ENCODE measurements at regions not wholly inside any gene's neighbourhood (a gene's known extent, or its start where the extent isn't known, plus 50 kb on each side); places are given as distances from the start of the nearest gene placed in this dataset.

DNA sequence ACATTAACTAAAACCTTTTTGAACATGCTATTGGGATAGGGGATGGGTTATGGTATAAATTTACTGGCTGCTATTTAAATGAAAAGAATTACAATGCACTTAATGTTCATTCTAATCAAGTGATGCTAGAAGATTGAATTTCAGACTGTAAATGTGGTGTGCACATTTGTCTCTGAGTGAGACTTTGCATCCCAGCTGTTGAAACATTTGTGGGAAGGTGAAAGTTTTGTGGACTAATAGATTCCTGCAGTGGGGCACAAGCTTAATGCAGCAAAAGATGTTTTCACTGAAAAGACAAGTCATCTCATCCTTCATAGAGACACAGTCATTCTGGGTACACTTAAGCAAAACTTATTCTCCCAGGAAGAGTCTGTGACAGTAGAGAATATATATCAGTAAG is 323.6 kb downstream of the NFIB start:
- Mint-ChIP-seq H3K9me3 (peaks cover 9% of the 10 kb centered on the region; the same call in 2 of the 3 replicates), H3K27me3 (ENCODE audit: insufficient read depth, low read depth, poor library complexity) (peaks cover 4% of the 10 kb centered on the region), H3K36me3 (ENCODE audit: low read depth) (peaks cover 8% of the 10 kb centered on the region; the same call in 1 of the 3 replicates), H3K4me1 (peaks cover 3% of the 10 kb centered on the region; the same call in 1 of the 3 replicates), H3K27ac (no peak overlapping the region), H3K4me3 (no peak overlapping the region)
- Histone ChIP-seq H3K4me3 (no peak overlapping the region), H3K36me3 (ENCODE audit: insufficient read depth) (no peaks in the 10 kb centered on the region), H4K20me1 (replicated peaks; ENCODE audit: insufficient read depth) (no peaks in the 10 kb centered on the region), H3K4me2 (no peak overlapping the region), H2AFZ (no peak overlapping the region), H3K27ac (ENCODE audit: low read depth) (no peak overlapping the region), H3K4me1 (ENCODE audit: insufficient read depth) (no peaks in the 10 kb centered on the region), H3F3A (replicated peaks; ENCODE audit: low read depth) (no peaks in the 10 kb centered on the region), H3K27me3 (ENCODE audit: insufficient read depth) (no peaks in the 10 kb centered on the region), H3K9me2 (ENCODE audit: insufficient read depth) (peaks cover 18% of the 10 kb centered on the region; the same call in 1 of the 2 replicates), H3K79me2 (replicated peaks; ENCODE audit: insufficient read depth) (no peaks in the 10 kb centered on the region)
- DNase-seq (ENCODE audit: low spot score) (no peak), ATAC-seq (no peak)
- TF ChIP-seq EZH2 (IDR thresholded peaks at IDR 0.05; ENCODE audit: low read depth, unreplicated experiment): no peak
- TF ChIP-seq ZNF331 (CRISPR knock-in tag; IDR thresholded peaks at IDR 0.05; ENCODE audit: low read depth): no peak
- no peak for TF ChIP-seq EZH2phosphoT487 (IDR thresholded peaks at IDR 0.05; ENCODE audit: unreplicated experiment)
- TF ChIP-seq JUNB (IDR thresholded peaks at IDR 0.05; ENCODE audit: unreplicated experiment): no peak
- TF ChIP-seq, protein P1, sequence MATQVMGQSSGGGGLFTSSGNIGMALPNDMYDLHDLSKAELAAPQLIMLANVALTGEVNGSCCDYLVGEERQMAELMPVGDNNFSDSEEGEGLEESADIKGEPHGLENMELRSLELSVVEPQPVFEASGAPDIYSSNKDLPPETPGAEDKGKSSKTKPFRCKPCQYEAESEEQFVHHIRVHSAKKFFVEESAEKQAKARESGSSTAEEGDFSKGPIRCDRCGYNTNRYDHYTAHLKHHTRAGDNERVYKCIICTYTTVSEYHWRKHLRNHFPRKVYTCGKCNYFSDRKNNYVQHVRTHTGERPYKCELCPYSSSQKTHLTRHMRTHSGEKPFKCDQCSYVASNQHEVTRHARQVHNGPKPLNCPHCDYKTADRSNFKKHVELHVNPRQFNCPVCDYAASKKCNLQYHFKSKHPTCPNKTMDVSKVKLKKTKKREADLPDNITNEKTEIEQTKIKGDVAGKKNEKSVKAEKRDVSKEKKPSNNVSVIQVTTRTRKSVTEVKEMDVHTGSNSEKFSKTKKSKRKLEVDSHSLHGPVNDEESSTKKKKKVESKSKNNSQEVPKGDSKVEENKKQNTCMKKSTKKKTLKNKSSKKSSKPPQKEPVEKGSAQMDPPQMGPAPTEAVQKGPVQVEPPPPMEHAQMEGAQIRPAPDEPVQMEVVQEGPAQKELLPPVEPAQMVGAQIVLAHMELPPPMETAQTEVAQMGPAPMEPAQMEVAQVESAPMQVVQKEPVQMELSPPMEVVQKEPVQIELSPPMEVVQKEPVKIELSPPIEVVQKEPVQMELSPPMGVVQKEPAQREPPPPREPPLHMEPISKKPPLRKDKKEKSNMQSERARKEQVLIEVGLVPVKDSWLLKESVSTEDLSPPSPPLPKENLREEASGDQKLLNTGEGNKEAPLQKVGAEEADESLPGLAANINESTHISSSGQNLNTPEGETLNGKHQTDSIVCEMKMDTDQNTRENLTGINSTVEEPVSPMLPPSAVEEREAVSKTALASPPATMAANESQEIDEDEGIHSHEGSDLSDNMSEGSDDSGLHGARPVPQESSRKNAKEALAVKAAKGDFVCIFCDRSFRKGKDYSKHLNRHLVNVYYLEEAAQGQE (IDR thresholded peaks at IDR 0.05; ENCODE audit: unreplicated experiment): no peak
- TF ChIP-seq CREB1 (CRISPR knock-in tag; IDR thresholded peaks at IDR 0.05; ENCODE audit: low read depth): no peak
- TF ChIP-seq STAT1 (IDR thresholded peaks at IDR 0.05; ENCODE audit: unreplicated experiment): no peak
- TF ChIP-seq, protein P2, sequence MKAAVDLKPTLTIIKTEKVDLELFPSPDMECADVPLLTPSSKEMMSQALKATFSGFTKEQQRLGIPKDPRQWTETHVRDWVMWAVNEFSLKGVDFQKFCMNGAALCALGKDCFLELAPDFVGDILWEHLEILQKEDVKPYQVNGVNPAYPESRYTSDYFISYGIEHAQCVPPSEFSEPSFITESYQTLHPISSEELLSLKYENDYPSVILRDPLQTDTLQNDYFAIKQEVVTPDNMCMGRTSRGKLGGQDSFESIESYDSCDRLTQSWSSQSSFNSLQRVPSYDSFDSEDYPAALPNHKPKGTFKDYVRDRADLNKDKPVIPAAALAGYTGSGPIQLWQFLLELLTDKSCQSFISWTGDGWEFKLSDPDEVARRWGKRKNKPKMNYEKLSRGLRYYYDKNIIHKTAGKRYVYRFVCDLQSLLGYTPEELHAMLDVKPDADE (IDR thresholded peaks at IDR 0.05): no peak
- TF ChIP-seq ZNF114 (CRISPR knock-in tag; IDR thresholded peaks at IDR 0.05): no peak
- TF ChIP-seq, protein P3, sequence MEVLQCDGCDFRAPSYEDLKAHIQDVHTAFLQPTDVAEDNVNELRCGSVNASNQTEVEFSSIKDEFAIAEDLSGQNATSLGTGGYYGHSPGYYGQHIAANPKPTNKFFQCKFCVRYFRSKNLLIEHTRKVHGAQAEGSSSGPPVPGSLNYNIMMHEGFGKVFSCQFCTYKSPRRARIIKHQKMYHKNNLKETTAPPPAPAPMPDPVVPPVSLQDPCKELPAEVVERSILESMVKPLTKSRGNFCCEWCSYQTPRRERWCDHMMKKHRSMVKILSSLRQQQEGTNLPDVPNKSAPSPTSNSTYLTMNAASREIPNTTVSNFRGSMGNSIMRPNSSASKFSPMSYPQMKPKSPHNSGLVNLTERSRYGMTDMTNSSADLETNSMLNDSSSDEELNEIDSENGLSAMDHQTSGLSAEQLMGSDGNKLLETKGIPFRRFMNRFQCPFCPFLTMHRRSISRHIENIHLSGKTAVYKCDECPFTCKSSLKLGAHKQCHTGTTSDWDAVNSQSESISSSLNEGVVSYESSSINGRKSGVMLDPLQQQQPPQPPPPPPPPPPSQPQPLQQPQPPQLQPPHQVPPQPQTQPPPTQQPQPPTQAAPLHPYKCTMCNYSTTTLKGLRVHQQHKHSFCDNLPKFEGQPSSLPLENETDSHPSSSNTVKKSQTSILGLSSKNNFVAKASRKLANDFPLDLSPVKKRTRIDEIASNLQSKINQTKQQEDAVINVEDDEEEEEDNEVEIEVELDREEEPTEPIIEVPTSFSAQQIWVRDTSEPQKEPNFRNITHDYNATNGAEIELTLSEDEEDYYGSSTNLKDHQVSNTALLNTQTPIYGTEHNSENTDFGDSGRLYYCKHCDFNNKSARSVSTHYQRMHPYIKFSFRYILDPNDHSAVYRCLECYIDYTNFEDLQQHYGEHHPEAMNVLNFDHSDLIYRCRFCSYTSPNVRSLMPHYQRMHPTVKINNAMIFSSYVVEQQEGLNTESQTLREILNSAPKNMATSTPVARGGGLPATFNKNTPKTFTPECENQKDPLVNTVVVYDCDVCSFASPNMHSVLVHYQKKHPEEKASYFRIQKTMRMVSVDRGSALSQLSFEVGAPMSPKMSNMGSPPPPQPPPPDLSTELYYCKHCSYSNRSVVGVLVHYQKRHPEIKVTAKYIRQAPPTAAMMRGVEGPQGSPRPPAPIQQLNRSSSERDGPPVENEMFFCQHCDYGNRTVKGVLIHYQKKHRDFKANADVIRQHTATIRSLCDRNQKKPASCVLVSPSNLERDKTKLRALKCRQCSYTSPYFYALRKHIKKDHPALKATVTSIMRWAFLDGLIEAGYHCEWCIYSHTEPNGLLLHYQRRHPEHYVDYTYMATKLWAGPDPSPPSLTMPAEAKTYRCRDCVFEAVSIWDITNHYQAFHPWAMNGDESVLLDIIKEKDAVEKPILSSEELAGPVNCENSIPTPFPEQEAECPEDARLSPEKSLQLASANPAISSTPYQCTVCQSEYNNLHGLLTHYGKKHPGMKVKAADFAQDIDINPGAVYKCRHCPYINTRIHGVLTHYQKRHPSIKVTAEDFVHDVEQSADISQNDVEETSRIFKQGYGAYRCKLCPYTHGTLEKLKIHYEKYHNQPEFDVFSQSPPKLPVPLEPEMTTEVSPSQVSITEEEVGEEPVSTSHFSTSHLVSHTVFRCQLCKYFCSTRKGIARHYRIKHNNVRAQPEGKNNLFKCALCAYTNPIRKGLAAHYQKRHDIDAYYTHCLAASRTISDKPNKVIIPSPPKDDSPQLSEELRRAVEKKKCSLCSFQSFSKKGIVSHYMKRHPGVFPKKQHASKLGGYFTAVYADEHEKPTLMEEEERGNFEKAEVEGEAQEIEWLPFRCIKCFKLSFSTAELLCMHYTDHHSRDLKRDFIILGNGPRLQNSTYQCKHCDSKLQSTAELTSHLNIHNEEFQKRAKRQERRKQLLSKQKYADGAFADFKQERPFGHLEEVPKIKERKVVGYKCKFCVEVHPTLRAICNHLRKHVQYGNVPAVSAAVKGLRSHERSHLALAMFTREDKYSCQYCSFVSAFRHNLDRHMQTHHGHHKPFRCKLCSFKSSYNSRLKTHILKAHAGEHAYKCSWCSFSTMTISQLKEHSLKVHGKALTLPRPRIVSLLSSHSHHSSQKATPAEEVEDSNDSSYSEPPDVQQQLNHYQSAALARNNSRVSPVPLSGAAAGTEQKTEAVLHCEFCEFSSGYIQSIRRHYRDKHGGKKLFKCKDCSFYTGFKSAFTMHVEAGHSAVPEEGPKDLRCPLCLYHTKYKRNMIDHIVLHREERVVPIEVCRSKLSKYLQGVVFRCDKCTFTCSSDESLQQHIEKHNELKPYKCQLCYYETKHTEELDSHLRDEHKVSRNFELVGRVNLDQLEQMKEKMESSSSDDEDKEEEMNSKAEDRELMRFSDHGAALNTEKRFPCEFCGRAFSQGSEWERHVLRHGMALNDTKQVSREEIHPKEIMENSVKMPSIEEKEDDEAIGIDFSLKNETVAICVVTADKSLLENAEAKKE (CRISPR knock-in tag; IDR thresholded peaks at IDR 0.05): no peak
- TF ChIP-seq NANOG (IDR thresholded peaks at IDR 0.05; ENCODE audit: borderline replicate concordance): no peak
- TF ChIP-seq POLR2AphosphoS5 (IDR thresholded peaks at IDR 0.05; ENCODE audit: low read depth): no peak
- TF ChIP-seq, protein P4, sequence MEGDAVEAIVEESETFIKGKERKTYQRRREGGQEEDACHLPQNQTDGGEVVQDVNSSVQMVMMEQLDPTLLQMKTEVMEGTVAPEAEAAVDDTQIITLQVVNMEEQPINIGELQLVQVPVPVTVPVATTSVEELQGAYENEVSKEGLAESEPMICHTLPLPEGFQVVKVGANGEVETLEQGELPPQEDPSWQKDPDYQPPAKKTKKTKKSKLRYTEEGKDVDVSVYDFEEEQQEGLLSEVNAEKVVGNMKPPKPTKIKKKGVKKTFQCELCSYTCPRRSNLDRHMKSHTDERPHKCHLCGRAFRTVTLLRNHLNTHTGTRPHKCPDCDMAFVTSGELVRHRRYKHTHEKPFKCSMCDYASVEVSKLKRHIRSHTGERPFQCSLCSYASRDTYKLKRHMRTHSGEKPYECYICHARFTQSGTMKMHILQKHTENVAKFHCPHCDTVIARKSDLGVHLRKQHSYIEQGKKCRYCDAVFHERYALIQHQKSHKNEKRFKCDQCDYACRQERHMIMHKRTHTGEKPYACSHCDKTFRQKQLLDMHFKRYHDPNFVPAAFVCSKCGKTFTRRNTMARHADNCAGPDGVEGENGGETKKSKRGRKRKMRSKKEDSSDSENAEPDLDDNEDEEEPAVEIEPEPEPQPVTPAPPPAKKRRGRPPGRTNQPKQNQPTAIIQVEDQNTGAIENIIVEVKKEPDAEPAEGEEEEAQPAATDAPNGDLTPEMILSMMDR (conservative IDR thresholded peaks at IDR 0.05; ENCODE audit: low read depth in 2 of 2): no peak

All from GM23338 (cell line).